ENCODE measurements at regions not wholly inside any gene's neighbourhood (a gene's known extent, or its start where the extent isn't known, plus 50 kb on each side); places are given as distances from the start of the nearest gene placed in this dataset.

DNA sequence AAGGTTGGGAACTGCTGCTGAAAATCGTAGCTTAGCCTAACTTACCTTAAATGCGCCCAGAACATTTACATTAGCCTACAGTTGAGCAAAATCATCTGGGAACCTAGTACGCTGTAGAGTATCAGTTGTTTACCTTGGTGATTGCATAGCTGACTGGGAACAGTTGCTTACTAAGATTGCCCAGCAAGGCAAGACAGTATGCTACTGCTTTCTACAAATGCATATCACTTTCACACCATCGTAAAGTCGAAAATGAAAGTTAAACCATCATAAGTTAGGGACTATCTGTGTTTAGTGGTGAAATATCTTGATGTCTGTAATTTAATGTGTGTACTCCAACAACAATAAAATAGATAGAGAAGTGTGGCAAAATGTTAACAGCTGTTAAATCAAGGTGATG is 1670.6 kb upstream of the PCDH20 start:
- TF ChIP-seq, protein P1, sequence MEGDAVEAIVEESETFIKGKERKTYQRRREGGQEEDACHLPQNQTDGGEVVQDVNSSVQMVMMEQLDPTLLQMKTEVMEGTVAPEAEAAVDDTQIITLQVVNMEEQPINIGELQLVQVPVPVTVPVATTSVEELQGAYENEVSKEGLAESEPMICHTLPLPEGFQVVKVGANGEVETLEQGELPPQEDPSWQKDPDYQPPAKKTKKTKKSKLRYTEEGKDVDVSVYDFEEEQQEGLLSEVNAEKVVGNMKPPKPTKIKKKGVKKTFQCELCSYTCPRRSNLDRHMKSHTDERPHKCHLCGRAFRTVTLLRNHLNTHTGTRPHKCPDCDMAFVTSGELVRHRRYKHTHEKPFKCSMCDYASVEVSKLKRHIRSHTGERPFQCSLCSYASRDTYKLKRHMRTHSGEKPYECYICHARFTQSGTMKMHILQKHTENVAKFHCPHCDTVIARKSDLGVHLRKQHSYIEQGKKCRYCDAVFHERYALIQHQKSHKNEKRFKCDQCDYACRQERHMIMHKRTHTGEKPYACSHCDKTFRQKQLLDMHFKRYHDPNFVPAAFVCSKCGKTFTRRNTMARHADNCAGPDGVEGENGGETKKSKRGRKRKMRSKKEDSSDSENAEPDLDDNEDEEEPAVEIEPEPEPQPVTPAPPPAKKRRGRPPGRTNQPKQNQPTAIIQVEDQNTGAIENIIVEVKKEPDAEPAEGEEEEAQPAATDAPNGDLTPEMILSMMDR (IDR thresholded peaks at IDR 0.05; ENCODE audit: insufficient read depth, low read depth, low read length) = no peak
- no peak for TF ChIP-seq EZH2 (IDR thresholded peaks at IDR 0.05; ENCODE audit: insufficient read depth, low read length)

Measured in astrocyte (in vitro differentiated cells and primary cell).